GM13977 (cell line): ENCODE measurements at regions not wholly inside any gene's neighbourhood (a gene's known extent, or its start where the extent isn't known, plus 50 kb on each side); places are given as distances from the start of the nearest gene placed in this dataset.
"Not testable (repeated sequence)": the region's sequence is repeated elsewhere in the genome, so short reads cannot be mapped to it uniquely, and the experiment has no call there.

Source experiments
- DNase-seq: peaks from one replicate; pipeline ENCODE4 v3.0.0; 2012; ENCODE audit warnings: low spot score
- in situ Hi-C: fragments of 300-500 bp; cut with MboI; formaldehyde crosslinking; loops from one replicate; pipeline ENCODE4 v1.12.0; 2022; ENCODE audit warnings: low sequenced_read_pairs, low pct_unique_long_range_greater_than_20kb, mixed read lengths, inconsistent platforms; ENCODE audit not compliant: unreplicated experiment
- TF ChIP-seq, protein P1 (sequence below): IDR thresholded peaks from 2 replicates; pipeline ENCODE4 v1.5.1; 2012; ENCODE audit warnings: mild to moderate bottlenecking, control low read depth; ENCODE audit not compliant: insufficient read depth; ENCODE audit errors: extremely low read depth, missing control alignments

GRCh38 chr2:242069018-242069417 lies 199.5 kb downstream of the RTP5 start:
- in situ Hi-C loops: no loop called here
- TF ChIP-seq, protein P1, sequence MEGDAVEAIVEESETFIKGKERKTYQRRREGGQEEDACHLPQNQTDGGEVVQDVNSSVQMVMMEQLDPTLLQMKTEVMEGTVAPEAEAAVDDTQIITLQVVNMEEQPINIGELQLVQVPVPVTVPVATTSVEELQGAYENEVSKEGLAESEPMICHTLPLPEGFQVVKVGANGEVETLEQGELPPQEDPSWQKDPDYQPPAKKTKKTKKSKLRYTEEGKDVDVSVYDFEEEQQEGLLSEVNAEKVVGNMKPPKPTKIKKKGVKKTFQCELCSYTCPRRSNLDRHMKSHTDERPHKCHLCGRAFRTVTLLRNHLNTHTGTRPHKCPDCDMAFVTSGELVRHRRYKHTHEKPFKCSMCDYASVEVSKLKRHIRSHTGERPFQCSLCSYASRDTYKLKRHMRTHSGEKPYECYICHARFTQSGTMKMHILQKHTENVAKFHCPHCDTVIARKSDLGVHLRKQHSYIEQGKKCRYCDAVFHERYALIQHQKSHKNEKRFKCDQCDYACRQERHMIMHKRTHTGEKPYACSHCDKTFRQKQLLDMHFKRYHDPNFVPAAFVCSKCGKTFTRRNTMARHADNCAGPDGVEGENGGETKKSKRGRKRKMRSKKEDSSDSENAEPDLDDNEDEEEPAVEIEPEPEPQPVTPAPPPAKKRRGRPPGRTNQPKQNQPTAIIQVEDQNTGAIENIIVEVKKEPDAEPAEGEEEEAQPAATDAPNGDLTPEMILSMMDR: no peak
- DNase-seq: no peak

- in situ Hi-C loops, DNase-seq: not testable (repeated sequence)
Measured at GRCh38 chr2:242069938-242070395, 200.4 kb downstream of the RTP5 start.

- DNase-seq, in situ Hi-C loops: not testable (repeated sequence)
Measured at GRCh38 chr2:242070726-242071125, 201.2 kb downstream of the RTP5 start.

DNA sequence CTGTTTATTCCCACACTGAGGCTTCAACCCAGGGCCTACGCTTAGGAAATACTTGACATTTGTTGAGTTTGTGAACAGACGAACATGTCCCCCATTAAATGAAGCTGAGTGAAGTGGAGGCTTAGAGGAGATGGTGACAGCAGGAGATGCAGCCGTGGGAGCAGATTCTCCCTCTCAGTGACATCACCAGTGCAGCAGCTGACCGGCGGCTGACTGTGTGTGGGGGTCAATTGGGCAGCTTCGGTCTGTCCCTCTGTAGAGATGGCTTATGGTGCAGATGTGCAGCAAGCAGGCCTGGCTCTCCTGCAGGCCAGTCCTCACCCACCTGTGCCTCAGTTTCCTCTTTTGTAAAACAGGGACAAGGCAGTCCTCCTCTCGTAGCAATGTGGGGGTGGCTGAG lies 201.8 kb downstream of the RTP5 start:
- in situ Hi-C loops, DNase-seq: not testable (repeated sequence)

GRCh38 chr2:242071936-242072335 lies 202.4 kb downstream of the RTP5 start:
- DNase-seq, in situ Hi-C loops: not testable (repeated sequence)

- no peak for DNase-seq
- TF ChIP-seq, protein P1: no peak
- in situ Hi-C loops: no loop called here
Measured at GRCh38 chr2:242075168-242075567, 205.6 kb downstream of the RTP5 start.

GRCh38 chr2:242075696-242076095 lies 206.2 kb downstream of the RTP5 start:
- no peak for DNase-seq
- in situ Hi-C loops: no loop called here
- TF ChIP-seq, protein P1: no peak

DNA sequence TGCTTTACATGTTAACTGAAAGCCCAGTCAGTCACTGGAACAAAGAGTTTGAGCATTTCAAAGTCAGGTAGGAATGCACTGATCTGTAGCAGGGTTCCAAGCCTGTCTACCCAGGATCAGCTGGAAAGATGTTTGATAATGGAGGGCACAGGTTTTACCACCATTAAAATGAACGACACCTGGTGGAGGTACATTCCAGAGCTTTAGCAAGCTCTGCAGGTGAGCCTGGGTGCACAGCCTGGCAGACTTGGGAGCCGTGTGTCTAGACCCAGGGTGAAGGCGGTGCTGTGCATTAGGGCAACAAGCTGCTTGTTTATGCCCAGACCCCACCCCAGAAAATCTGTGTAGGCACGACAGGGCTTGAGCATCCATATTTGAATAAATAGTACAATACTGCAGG lies 206.7 kb downstream of the RTP5 start:
- in situ Hi-C loops, DNase-seq: not testable (repeated sequence)

- in situ Hi-C loops, DNase-seq: not testable (repeated sequence)
Measured at GRCh38 chr2:242078426-242078825, 208.9 kb downstream of the RTP5 start.

DNA sequence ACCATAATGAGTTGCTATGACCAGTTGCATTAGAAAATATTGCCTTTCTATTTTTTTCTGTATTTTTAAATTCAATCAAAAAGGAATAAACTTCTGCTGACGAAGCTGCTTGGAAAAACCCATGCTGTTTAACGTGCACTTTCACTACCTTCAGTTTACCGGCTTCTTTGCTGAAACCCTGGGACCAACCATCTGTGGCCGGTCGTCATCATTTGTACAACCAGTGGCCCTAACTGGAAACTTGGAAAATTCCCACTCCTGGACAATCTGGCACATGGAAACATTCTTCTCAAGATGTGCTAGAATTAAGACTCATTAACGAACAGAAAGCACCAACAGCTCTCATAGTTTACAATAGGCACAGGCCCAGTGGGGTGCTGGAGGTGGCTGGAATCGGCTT lies 210.3 kb downstream of the RTP5 start:
- DNase-seq, in situ Hi-C loops: not testable (repeated sequence)

GRCh38 chr2:242080575-242081214 lies 211.2 kb downstream of the RTP5 start:
- in situ Hi-C loops, DNase-seq: not testable (repeated sequence)

- DNase-seq, in situ Hi-C loops: not testable (repeated sequence)
Measured at GRCh38 chr2:242084034-242084433, 214.5 kb downstream of the RTP5 start.

- DNase-seq, in situ Hi-C loops: not testable (repeated sequence)
Measured at GRCh38 chr2:242085024-242085674, 215.6 kb downstream of the RTP5 start.
